ENCODE measurements at regions not wholly inside any gene's neighbourhood (a gene's known extent, or its start where the extent isn't known, plus 50 kb on each side); places are given as distances from the start of the nearest gene placed in this dataset.

DNA sequence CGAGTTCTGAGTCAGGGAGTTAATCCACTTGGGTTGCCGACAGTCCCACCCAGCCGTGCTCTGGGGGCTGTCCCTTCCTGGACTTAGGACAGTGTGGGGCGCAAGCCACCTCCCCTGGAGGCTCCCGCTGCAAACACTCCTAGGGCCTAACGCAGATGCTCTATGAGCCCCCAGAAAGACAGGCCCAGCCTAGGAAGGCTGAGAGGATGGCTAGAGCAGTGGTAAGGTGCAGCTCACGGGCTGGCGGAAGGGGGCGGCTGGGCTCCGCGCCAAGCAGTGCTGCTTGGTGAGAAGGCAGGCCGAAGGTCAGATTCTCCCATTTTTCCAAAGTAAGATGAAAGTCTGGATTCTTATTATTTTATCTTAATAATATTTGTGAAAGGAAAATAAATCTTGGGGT is 84.6 kb upstream of the ALDH1L1 start:
- no peak overlapping the region for H3K4me3 ChIP-seq (ENCODE audit: low read depth, low read length)
- DNase-seq: no peak
- H3K27ac ChIP-seq: no peak overlapping the region
- H3K36me3 ChIP-seq: no peaks in the 10 kb centered on the region
- H3K27me3 ChIP-seq (ENCODE audit: insufficient read depth, low read depth, severe bottlenecking): no peaks in the 10 kb centered on the region
- no peaks in the 10 kb centered on the region for H3K9me3 ChIP-seq (ENCODE audit: severe bottlenecking)
- no peak for TF ChIP-seq CTCF (IDR thresholded peaks at IDR 0.05; ENCODE audit: low read depth, low read length)

DNA sequence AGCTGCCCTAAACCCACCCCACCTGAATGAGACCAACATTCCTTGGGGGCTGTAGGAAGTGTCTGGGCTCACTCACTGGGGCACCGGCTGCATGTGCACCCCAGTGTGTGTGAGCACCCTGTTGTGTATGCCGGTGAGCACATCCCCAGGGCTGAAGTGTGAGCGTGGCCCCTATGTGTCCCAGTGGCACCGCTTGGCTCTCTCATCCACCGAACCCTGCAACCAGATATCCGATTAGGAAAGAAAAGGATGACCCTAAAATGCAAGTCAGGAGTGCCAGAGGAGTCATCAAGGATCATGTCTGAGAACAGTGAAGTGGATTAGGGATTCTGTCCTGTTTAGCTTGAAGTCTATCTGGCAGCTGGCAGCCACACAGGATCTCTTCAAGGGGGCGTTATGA is 84.0 kb upstream of the ALDH1L1 start:
- H3K4me3 ChIP-seq (ENCODE audit: low read depth, low read length): no peak overlapping the region
- H3K27ac ChIP-seq: no peak overlapping the region
- H3K27me3 ChIP-seq (ENCODE audit: insufficient read depth, low read depth, severe bottlenecking): no peaks in the 10 kb centered on the region
- H3K36me3 ChIP-seq: no peaks in the 10 kb centered on the region
- no peaks in the 10 kb centered on the region for H3K9me3 ChIP-seq (ENCODE audit: severe bottlenecking)
- no peak for TF ChIP-seq CTCF (IDR thresholded peaks at IDR 0.05; ENCODE audit: low read depth, low read length)
- DNase-seq: peak; percentile 40

- Histone ChIP-seq H3K27me3 (ENCODE audit: insufficient read depth, low read depth, severe bottlenecking) (no peaks in the 10 kb centered on the region), H3K4me3 (ENCODE audit: low read depth, low read length) (no peak overlapping the region), H3K36me3 (no peaks in the 10 kb centered on the region), H3K27ac (no peak overlapping the region), H3K9me3 (ENCODE audit: severe bottlenecking) (no peaks in the 10 kb centered on the region)
- no peak for DNase-seq
- no peak for TF ChIP-seq CTCF (IDR thresholded peaks at IDR 0.05; ENCODE audit: low read depth, low read length)
Observed at GRCh38 chr3:126263971-126264370, 83.6 kb upstream of the ALDH1L1 start.

GRCh38 chr3:126263539-126263938 is 83.2 kb upstream of the ALDH1L1 start:
- no peak overlapping the region for H3K4me3 ChIP-seq (ENCODE audit: low read depth, low read length)
- no peak overlapping the region for H3K27ac ChIP-seq
- H3K27me3 ChIP-seq (ENCODE audit: insufficient read depth, low read depth, severe bottlenecking): no peaks in the 10 kb centered on the region
- H3K36me3 ChIP-seq: no peaks in the 10 kb centered on the region
- no peak for DNase-seq
- H3K9me3 ChIP-seq (ENCODE audit: severe bottlenecking): no peaks in the 10 kb centered on the region
- TF ChIP-seq CTCF (IDR thresholded peaks at IDR 0.05; ENCODE audit: low read depth, low read length): no peak

GRCh38 chr3:126262227-126262626 is 81.8 kb upstream of the ALDH1L1 start:
- Histone ChIP-seq H3K4me3 (ENCODE audit: low read depth, low read length) (no peak overlapping the region), H3K27me3 (ENCODE audit: insufficient read depth, low read depth, severe bottlenecking) (no peaks in the 10 kb centered on the region), H3K27ac (no peak overlapping the region), H3K9me3 (ENCODE audit: severe bottlenecking) (no peaks in the 10 kb centered on the region), H3K36me3 (no peaks in the 10 kb centered on the region)
- TF ChIP-seq CTCF (IDR thresholded peaks at IDR 0.05; ENCODE audit: low read depth, low read length): no peak
- DNase-seq: no peak

DNA sequence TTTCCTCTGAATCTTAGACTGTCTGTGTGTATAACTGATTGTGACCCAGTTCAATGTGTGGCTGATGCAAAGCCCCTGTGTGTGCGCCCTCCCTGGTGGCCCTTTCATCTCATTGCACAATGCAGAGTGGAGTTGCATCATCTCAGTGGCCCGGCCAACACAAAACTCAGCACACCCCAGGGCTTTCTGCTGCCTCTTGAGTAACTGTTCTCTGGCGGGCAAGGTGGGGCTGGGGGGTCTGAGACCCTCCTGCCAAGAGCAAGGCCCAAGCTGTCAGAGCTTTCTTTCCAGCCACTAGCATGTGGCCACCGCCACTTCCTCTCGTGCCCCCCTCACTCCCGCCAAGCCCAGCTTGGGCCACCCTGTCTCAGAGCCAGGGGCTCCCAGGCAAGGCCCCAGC is 80.7 kb upstream of the ALDH1L1 start:
- Histone ChIP-seq H3K9me3 (ENCODE audit: severe bottlenecking) (no peaks in the 10 kb centered on the region), H3K27ac (peak overlapping the region; percentile 44), H3K27me3 (ENCODE audit: insufficient read depth, low read depth, severe bottlenecking) (no peaks in the 10 kb centered on the region), H3K36me3 (no peaks in the 10 kb centered on the region), H3K4me3 (ENCODE audit: low read depth, low read length) (no peak overlapping the region)
- peak; percentile 28; the same call in 1 of the 2 replicates for TF ChIP-seq CTCF (IDR thresholded peaks at IDR 0.05; ENCODE audit: low read depth, low read length)
- DNase-seq: peak; percentile 45
